ENCODE measurements at regions not wholly inside any gene's neighbourhood (a gene's known extent, or its start where the extent isn't known, plus 50 kb on each side); places are given as distances from the start of the nearest gene placed in this dataset.
"Not testable (repeated sequence)": the region's sequence is repeated elsewhere in the genome, so short reads cannot be mapped to it uniquely, and the experiment has no call there.

DNA sequence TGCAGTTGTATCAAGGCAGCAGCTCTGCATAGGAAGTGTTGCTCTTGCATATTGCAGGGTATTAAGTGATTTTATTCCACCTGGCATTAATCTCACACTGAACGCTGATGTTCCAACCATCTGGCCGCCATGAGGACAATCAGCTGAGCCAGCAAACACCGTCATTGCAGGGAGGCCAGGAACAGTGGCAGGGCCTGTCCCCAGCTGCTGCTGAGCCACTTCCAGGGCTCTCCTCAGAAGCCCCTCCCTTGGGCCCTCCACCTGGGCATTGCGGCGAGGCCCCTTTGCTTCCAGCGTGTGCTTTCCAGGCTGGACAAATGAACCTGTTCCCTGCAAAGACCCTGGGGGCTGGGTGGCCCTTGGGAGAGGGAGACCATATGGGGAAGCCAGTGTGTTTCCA is 171.6 kb upstream of the C1orf174 start:
- intact Hi-C loops (cut with DNase I; ENCODE audit: low total_unique reads): no loop called here
- TF ChIP-seq, protein P1, sequence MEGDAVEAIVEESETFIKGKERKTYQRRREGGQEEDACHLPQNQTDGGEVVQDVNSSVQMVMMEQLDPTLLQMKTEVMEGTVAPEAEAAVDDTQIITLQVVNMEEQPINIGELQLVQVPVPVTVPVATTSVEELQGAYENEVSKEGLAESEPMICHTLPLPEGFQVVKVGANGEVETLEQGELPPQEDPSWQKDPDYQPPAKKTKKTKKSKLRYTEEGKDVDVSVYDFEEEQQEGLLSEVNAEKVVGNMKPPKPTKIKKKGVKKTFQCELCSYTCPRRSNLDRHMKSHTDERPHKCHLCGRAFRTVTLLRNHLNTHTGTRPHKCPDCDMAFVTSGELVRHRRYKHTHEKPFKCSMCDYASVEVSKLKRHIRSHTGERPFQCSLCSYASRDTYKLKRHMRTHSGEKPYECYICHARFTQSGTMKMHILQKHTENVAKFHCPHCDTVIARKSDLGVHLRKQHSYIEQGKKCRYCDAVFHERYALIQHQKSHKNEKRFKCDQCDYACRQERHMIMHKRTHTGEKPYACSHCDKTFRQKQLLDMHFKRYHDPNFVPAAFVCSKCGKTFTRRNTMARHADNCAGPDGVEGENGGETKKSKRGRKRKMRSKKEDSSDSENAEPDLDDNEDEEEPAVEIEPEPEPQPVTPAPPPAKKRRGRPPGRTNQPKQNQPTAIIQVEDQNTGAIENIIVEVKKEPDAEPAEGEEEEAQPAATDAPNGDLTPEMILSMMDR (IDR thresholded peaks at IDR 0.05): no peak
- no peak overlapping the region for H3K27ac ChIP-seq
- H3K9me3 ChIP-seq: no peaks in the 10 kb centered on the region
- H3K4me3 ChIP-seq: no peak overlapping the region
- no peaks in the 10 kb centered on the region for H3K4me1 ChIP-seq
- no peaks in the 10 kb centered on the region for H3K36me3 ChIP-seq
- H3K27me3 ChIP-seq: peaks cover 0 to 38% of the 10 kb centered on the region in 2 donors
- peak in 1 of 2 donors; percentile 32 for DNase-seq

DNA sequence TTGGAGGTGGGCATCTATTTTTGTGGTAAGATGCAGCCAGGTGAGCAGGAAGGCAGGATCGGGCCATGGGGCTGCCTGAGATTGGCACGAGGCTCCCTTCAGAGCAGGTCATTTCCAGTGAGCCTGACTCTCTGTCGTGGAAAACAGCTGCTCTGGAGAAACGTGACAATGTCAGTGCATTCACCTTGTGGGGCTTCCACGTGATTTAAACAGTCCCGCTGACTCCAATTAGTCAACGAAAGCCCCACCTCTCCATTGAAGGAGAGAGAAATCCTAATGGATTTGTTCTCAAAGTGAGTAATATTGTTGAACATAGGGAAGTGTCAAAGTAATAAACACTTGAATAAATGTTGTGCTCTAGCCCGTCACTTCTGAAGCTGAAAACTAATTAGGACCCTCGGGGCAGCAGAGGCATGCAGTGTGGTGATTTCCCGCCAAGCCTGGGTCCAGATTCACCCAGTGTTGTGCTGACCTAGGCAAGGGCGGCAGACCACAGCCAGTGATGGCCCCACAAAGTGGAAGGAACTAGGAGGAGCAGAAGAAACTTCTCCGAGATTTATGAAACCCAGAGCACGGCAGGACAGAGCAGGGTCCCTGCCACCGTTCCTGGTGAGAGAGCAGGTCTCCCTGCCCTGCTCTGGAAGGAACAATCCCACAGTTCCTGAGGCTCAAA is 172.5 kb upstream of the C1orf174 start:
- intact Hi-C loops (cut with DNase I; ENCODE audit: low total_unique reads): no loop called here
- peak in 1 of 2 donors; percentile 37 for DNase-seq
- H3K4me1 ChIP-seq: no peaks in the 10 kb centered on the region
- no peak overlapping the region for H3K4me3 ChIP-seq
- H3K9me3 ChIP-seq: no peaks in the 10 kb centered on the region
- H3K27ac ChIP-seq: no peak overlapping the region
- TF ChIP-seq, protein P1 (IDR thresholded peaks at IDR 0.05): no peak
- H3K27me3 ChIP-seq: peaks cover 0 to 42% of the 10 kb centered on the region in 2 donors
- no peaks in the 10 kb centered on the region for H3K36me3 ChIP-seq

DNA sequence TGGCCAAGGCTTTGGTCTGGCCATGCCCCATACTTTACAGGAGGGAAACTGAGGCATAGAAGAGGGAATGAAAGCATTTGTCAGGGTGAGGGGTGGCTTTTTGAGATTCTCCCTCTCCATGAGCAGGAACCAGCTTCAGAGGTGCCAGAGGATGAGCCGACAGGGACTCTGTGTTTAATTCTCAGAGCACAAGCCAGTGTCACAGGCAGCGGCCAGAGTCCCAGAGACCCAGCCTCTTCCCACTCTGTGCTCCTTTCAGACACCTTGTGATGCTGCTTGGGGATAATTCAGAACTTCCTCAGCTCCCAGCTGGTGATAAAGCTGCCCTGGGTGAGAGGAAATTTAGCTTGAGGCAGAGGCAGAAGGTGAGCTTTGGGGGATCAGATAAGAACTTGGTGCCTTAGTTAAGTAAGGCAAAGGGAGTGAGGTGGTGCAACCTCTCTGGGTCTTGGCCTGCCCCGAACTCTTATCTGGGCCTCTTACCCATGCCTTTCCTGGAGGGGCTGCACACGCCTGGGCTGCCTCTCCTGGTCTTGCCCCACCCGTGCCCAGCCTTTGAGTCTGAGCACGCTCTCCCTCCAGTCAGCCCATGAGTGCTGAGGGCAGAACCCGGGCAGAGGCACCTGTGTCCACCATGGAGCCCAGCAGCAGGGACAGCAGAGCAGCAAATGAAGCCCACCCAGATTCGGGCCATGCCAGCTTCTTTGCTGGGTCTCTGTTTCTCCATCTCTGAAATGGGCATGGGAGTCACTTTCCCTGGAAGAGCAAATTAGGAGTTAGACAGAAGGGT is 175.6 kb upstream of the C1orf174 start:
- Histone ChIP-seq H3K4me3 (no peak overlapping the region), H3K9me3 (no peaks in the 10 kb centered on the region), H3K36me3 (no peaks in the 10 kb centered on the region), H3K27me3 (peaks cover 0 to 40% of the 10 kb centered on the region in 2 donors), H3K27ac (no peak overlapping the region), H3K4me1 (no peaks in the 10 kb centered on the region)
- TF ChIP-seq, protein P1 (IDR thresholded peaks at IDR 0.05): no peak
- DNase-seq: peak in 1 of 2 donors; percentile 40
- intact Hi-C loops (cut with DNase I; ENCODE audit: low total_unique reads): no loop called here

DNA sequence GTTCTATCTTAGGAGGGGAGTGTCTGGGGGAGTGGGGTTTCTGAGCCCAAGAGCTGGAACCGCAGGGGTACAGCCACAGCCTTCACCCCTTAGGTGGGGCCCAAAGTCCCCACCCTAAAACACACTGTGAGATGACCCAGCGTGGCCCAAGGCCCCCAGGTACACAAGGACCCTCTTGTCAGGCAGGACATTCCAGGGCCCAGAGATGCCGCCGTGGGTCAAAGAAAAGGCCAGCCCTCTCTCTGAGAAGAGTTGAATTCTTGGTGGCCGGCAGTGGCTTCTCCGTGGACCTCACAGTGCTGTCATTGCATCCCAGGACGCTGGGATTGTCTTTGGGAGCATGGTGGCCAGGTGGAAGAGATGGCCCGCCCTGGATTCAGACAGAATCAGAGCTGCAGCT is 176.3 kb upstream of the C1orf174 start:
- no peaks in the 10 kb centered on the region for H3K4me1 ChIP-seq
- H3K9me3 ChIP-seq: no peaks in the 10 kb centered on the region
- TF ChIP-seq, protein P1 (IDR thresholded peaks at IDR 0.05): no peak
- no peaks in the 10 kb centered on the region for H3K36me3 ChIP-seq
- intact Hi-C loops (cut with DNase I; ENCODE audit: low total_unique reads): no loop called here
- no peak overlapping the region for H3K27ac ChIP-seq
- H3K27me3 ChIP-seq: peaks cover 0 to 43% of the 10 kb centered on the region in 2 donors
- no peak overlapping the region for H3K4me3 ChIP-seq
- peak in 1 of 2 donors; percentile 45 for DNase-seq

DNA sequence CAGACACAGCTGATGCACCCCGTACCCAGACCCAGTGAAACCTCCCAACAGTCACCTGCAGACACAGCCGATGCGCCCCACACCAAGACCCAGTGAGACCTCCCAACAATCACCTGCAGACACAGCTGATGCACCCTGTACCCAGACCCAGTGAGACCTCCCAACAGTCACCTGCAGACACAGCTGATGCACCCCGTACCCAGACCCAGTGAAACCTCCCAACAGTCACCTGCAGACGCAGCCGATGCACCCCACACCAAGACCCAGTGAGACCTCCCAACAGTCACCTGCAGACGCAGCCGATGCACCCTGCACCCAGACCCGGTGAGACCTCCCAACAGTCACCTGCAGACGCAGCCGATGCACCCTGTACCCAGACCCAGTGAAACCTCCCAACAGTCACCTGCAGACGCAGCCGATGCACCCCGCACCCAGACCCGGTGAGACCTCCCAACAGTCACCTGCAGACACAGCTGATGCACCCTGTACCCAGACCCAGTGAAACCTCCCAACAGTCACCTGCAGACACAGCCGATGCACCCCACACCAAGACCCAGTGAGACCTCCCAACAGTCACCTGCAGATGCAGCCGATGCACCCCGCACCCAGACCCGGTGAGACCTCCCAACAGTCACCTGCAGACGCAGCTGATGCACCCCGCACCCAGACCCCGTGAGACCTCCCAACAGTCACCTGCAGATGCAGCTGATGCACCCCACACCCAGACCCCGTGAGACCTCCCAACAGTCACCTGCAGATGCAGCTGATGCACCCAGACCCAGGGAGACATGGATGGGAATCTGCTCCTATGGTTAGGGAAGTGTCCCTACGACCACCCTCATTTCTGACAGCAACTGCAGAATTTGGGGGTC is 178.3 kb upstream of the C1orf174 start:
- intact Hi-C loops (cut with DNase I; ENCODE audit: low total_unique reads): not testable (repeated sequence)

More for the DNA sequence above, 178.3 kb upstream of the C1orf174 start:
- H3K4me3 ChIP-seq, H3K36me3 ChIP-seq, H3K27ac ChIP-seq, H3K9me3 ChIP-seq: not testable (repeated sequence)
- Histone ChIP-seq H3K4me1 (peaks cover 0 to 11% (median 0%) of the 10 kb centered on the region in 4 donors), H3K27me3 (peaks cover 0 to 40% of the 10 kb centered on the region in 2 donors)
- DNase-seq: peak in 1 of 2 donors; percentile 53

All from tibial artery (tissue), 4 donors.